ENCODE measurements at regions not wholly inside any gene's neighbourhood (a gene's known extent, or its start where the extent isn't known, plus 50 kb on each side); places are given as distances from the start of the nearest gene placed in this dataset.

DNA sequence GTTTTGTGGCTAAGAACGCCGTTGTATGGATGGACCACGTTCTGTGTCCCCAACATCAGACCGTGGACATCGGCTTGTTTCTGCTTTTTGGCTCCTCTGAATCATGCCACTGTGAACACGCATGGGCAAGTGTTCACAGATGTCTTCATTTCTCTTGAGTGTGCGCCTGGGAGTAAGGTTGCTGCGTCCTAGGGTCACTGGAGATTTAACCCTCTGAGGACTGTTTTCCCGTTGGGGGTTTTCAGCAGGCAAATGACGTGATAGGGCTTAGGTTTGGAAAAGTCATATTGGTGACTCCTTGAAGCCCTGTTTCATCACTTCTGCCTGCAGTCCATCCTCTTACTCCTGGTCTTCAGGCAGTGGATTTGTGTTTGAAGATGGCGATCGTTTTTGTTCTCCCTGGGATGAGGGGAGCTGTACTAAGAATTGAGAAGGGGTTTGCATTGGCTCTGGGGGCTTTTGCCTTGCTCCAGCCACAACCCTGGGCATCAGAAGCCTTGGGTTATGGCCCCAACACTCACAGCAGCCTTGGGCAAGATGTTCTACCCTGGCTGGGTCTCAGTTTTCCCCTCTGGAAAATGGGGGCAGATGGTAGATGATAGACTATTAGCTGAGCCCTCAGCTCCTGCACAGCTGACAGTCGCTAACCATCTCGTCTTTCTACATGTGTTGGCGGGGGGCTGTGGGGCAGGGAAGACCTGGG, 67.2 kb upstream of the CIBAR2 start:
- Histone ChIP-seq H2AK5ac (ENCODE audit: low read length) (no peak overlapping the region), H3K27me3 (ENCODE audit: insufficient read depth, low read length) (no peaks in the 10 kb centered on the region), H3K79me2 (ENCODE audit: control insufficient read depth, insufficient read depth, low read length, poor library complexity) (no peaks in the 10 kb centered on the region), H3K9me3 (ENCODE audit: insufficient read depth, low read depth, low read length) (peaks cover 9% of the 10 kb centered on the region), H2AFZ (ENCODE audit: insufficient read depth, low read length, poor library complexity) (no peak overlapping the region), H4K91ac (ENCODE audit: low read depth, low read length) (no peak overlapping the region), H3K4ac (ENCODE audit: low read depth, low read length) (no peak overlapping the region), H3K23ac (ENCODE audit: low read length) (no peak overlapping the region), H3K79me1 (ENCODE audit: low read length) (peaks cover 2% of the 10 kb centered on the region), H2BK5ac (ENCODE audit: low read depth, low read length, poor library complexity) (no peak overlapping the region), H3K18ac (ENCODE audit: low read length) (no peak overlapping the region), H2BK12ac (ENCODE audit: low read length) (no peak overlapping the region), H3K4me2 (ENCODE audit: low read length) (no peak overlapping the region), H3K36me3 (ENCODE audit: control insufficient read depth in 1 of 2, insufficient read depth in 2 of 2, low read length in 2 of 2) (peaks cover 16 to 31% of the 10 kb centered on the region in 2 experiments), H3K27ac (ENCODE audit: low read depth, low read length) (no peak overlapping the region), H3K9ac (ENCODE audit: low read length) (no peak overlapping the region), H4K8ac (ENCODE audit: low read depth, low read length) (no peak overlapping the region), H4K12ac (ENCODE audit: low read depth, low read length) (no peak overlapping the region), H3K4me3 (ENCODE audit: low read depth, low read length) (no peak overlapping the region), H2BK120ac (ENCODE audit: insufficient read depth, low read length, poor library complexity) (no peak overlapping the region), H3K14ac (ENCODE audit: low read length) (no peak overlapping the region), H3K4me1 (ENCODE audit: control insufficient read depth in 1 of 2, insufficient read depth in 2 of 2, low read length in 2 of 2) (peaks cover 3 to 6% of the 10 kb centered on the region in 2 experiments)
- WGBS (ENCODE audit: extremely low coverage, insufficient coverage, insufficient read length) = no CpG with 5 or more reads among the region's 15 CpGs
- no peak for DNase-seq

DNA sequence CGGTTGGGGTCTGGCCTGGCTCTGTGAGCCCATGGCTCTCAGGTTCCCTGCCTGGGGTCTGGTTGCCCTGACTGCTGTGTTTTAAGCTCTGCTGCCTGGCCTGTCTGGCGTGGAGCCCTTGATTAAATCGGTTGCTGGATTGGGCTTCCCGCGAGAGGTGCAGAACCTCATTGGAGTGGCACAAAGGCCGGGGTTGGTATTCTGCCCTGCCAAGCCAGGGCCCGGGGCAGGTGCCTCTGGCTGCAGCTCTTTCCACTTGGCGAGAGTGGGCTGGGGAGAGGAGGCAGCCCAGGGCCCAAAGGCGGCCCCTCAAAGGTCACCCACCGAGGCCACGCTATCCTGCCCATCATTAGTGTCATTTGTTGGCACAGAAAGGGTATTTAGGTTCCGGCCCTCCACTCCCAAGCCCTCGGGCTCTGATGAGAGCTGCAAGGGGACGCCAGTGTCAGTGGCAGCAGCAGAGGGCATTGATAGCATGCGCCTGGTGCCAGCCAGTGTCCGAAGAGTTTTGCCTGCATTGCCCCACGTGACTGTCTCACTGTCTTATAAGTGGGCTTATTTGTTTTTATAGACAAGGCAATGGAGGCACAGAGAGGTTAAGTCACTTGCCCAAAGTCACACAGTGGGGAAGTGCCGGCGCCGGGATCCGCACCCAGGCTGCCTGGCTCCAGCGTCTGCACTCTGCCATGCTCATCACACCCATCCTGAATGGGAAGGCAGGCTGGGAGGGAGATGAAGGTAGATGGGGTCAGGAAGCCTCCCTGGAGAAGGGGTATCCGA, 68.0 kb upstream of the CIBAR2 start:
- Histone ChIP-seq H3K14ac (ENCODE audit: low read length) (no peak overlapping the region), H2AFZ (ENCODE audit: insufficient read depth, low read length, poor library complexity) (no peak overlapping the region), H3K18ac (ENCODE audit: low read length) (no peak overlapping the region), H3K4ac (ENCODE audit: low read depth, low read length) (no peak overlapping the region), H3K27me3 (ENCODE audit: insufficient read depth, low read length) (no peaks in the 10 kb centered on the region), H2AK5ac (ENCODE audit: low read length) (no peak overlapping the region), H3K9me3 (ENCODE audit: insufficient read depth, low read depth, low read length) (peaks cover 13% of the 10 kb centered on the region), H4K8ac (ENCODE audit: low read depth, low read length) (no peak overlapping the region), H3K36me3 (ENCODE audit: control insufficient read depth in 1 of 2, insufficient read depth in 2 of 2, low read length in 2 of 2) (peaks cover 19 to 32% of the 10 kb centered on the region in 2 experiments), H4K12ac (ENCODE audit: low read depth, low read length) (no peak overlapping the region), H3K23ac (ENCODE audit: low read length) (no peak overlapping the region), H3K79me2 (ENCODE audit: control insufficient read depth, insufficient read depth, low read length, poor library complexity) (no peaks in the 10 kb centered on the region), H3K9ac (ENCODE audit: low read length) (no peak overlapping the region), H3K4me1 (ENCODE audit: control insufficient read depth in 1 of 2, insufficient read depth in 2 of 2, low read length in 2 of 2) (no peaks in the 10 kb centered on the region), H2BK12ac (ENCODE audit: low read length) (no peak overlapping the region), H3K79me1 (ENCODE audit: low read length) (no peaks in the 10 kb centered on the region), H3K4me3 (ENCODE audit: low read depth, low read length) (no peak overlapping the region), H3K27ac (ENCODE audit: low read depth, low read length) (no peak overlapping the region), H3K4me2 (ENCODE audit: low read length) (no peak overlapping the region), H4K91ac (ENCODE audit: low read depth, low read length) (no peak overlapping the region), H2BK120ac (ENCODE audit: insufficient read depth, low read length, poor library complexity) (no peak overlapping the region), H2BK5ac (ENCODE audit: low read depth, low read length, poor library complexity) (no peak overlapping the region)
- no peak for DNase-seq
- WGBS (ENCODE audit: extremely low coverage, insufficient coverage, insufficient read length) = no CpG with 5 or more reads among the region's 23 CpGs

DNA sequence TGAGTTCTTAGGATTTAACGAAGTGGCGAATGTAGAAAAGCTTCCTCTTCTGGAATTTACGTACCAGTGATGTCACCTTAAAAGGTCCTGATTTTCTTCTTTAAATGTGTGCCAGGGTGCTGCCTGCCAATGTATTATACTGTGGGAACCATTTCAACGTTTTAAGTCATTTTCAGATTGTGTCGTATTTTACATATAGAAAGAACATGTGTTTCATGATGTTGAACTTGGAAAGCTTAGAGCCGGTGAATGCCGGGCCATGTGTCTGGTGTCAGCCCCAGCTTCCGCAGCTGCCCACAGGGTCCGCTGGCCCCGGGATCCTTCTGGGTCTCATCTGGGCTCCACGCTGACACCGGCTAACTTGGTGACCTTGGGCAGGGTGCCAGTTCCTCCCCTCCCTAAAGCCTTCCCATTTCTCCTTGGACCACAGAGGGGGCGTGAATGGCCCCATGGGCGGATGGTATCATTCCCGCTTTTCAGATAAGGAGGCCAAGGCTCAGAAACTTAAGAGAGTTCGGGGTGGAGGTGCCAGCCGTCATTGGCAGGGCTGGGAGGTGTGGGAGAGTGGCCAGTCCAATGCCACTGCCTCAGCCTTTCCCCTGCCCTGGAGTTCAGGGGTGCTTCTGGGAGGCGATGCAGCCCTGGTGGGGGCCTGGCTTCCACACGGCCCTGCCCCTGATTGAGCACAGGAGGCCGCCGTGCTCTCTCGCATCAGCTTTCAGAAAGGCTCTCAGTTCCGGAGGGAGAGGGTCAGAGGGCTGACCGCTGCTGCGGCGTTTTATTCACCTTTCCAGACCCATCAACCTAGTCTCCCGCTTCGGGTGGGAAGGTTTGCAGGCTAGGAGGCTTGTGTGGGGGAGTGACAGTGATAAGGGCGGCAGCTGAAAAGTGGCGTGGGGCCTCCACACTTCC, 68.8 kb upstream of the CIBAR2 start:
- no peaks in the 10 kb centered on the region for H3K27me3 ChIP-seq (ENCODE audit: insufficient read depth, low read length)
- no peak overlapping the region for H4K12ac ChIP-seq (ENCODE audit: low read depth, low read length)
- no peak overlapping the region for H4K8ac ChIP-seq (ENCODE audit: low read depth, low read length)
- H3K18ac ChIP-seq (ENCODE audit: low read length) = no peak overlapping the region
- H3K4me3 ChIP-seq (ENCODE audit: low read depth, low read length) = no peak overlapping the region
- no peak for DNase-seq
- H2AFZ ChIP-seq (ENCODE audit: insufficient read depth, low read length, poor library complexity) = no peak overlapping the region
- no peak overlapping the region for H3K4me2 ChIP-seq (ENCODE audit: low read length)
- H3K79me1 ChIP-seq (ENCODE audit: low read length) = no peaks in the 10 kb centered on the region
- H3K14ac ChIP-seq (ENCODE audit: low read length) = no peak overlapping the region
- H3K27ac ChIP-seq (ENCODE audit: low read depth, low read length) = no peak overlapping the region
- no peak overlapping the region for H2BK5ac ChIP-seq (ENCODE audit: low read depth, low read length, poor library complexity)
- H3K23ac ChIP-seq (ENCODE audit: low read length) = no peak overlapping the region
- H3K36me3 ChIP-seq (ENCODE audit: control insufficient read depth in 1 of 2, insufficient read depth in 2 of 2, low read length in 2 of 2) = peaks cover 14 to 29% of the 10 kb centered on the region in 2 experiments
- H2BK12ac ChIP-seq (ENCODE audit: low read length) = no peak overlapping the region
- no peak overlapping the region for H4K91ac ChIP-seq (ENCODE audit: low read depth, low read length)
- no peak overlapping the region for H3K4ac ChIP-seq (ENCODE audit: low read depth, low read length)
- no CpG with 5 or more reads among the region's 30 CpGs for WGBS (ENCODE audit: extremely low coverage, insufficient coverage, insufficient read length)
- peaks cover 14% of the 10 kb centered on the region for H3K9me3 ChIP-seq (ENCODE audit: insufficient read depth, low read depth, low read length)
- H2BK120ac ChIP-seq (ENCODE audit: insufficient read depth, low read length, poor library complexity) = no peak overlapping the region
- no peak overlapping the region for H2AK5ac ChIP-seq (ENCODE audit: low read length)
- H3K4me1 ChIP-seq (ENCODE audit: control insufficient read depth in 1 of 2, insufficient read depth in 2 of 2, low read length in 2 of 2) = no peaks in the 10 kb centered on the region
- H3K79me2 ChIP-seq (ENCODE audit: control insufficient read depth, insufficient read depth, low read length, poor library complexity) = no peaks in the 10 kb centered on the region
- no peak overlapping the region for H3K9ac ChIP-seq (ENCODE audit: low read length)

DNA sequence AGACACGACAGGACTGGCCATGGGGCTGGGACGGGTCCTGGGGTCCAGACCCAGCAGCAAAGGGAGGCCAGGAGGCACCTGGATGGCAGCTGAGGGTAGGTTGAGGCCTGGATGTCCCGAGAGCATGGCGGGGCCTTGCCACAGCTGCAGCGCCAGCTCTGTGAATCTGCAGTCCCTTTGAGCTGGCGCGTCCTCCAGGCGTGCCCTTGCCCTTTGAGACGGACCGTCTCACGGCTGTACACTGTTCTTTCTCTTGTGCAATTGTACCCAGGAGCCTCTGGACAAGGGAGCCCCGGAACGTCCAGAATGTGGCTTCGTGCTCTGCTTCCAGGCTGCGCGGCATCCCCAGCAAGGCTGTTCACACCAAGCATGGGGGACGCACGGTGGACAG, 69.5 kb upstream of the CIBAR2 start:
- no peak overlapping the region for H3K9ac ChIP-seq (ENCODE audit: low read length)
- no CpG with 5 or more reads among the region's 18 CpGs for WGBS (ENCODE audit: extremely low coverage, insufficient coverage, insufficient read length)
- peaks cover under 1% of the 10 kb centered on the region in 2 experiments for H3K4me1 ChIP-seq (ENCODE audit: control insufficient read depth in 1 of 2, insufficient read depth in 2 of 2, low read length in 2 of 2)
- no peak overlapping the region for H3K27ac ChIP-seq (ENCODE audit: low read depth, low read length)
- H3K79me2 ChIP-seq (ENCODE audit: control insufficient read depth, insufficient read depth, low read length, poor library complexity) = no peaks in the 10 kb centered on the region
- peaks cover 14% of the 10 kb centered on the region for H3K9me3 ChIP-seq (ENCODE audit: insufficient read depth, low read depth, low read length)
- no peak overlapping the region for H4K91ac ChIP-seq (ENCODE audit: low read depth, low read length)
- no peak overlapping the region for H3K14ac ChIP-seq (ENCODE audit: low read length)
- H3K27me3 ChIP-seq (ENCODE audit: insufficient read depth, low read length) = no peaks in the 10 kb centered on the region
- no peak overlapping the region for H2BK5ac ChIP-seq (ENCODE audit: low read depth, low read length, poor library complexity)
- no peak overlapping the region for H4K8ac ChIP-seq (ENCODE audit: low read depth, low read length)
- no peak overlapping the region for H3K23ac ChIP-seq (ENCODE audit: low read length)
- H2AK5ac ChIP-seq (ENCODE audit: low read length) = no peak overlapping the region
- no peak overlapping the region for H3K4me2 ChIP-seq (ENCODE audit: low read length)
- no peak overlapping the region for H4K12ac ChIP-seq (ENCODE audit: low read depth, low read length)
- H3K36me3 ChIP-seq (ENCODE audit: control insufficient read depth in 1 of 2, insufficient read depth in 2 of 2, low read length in 2 of 2) = peaks cover 12 to 29% of the 10 kb centered on the region in 2 experiments
- H3K4ac ChIP-seq (ENCODE audit: low read depth, low read length) = no peak overlapping the region
- no peak overlapping the region for H3K18ac ChIP-seq (ENCODE audit: low read length)
- H3K79me1 ChIP-seq (ENCODE audit: low read length) = no peaks in the 10 kb centered on the region
- no peak overlapping the region for H2BK12ac ChIP-seq (ENCODE audit: low read length)
- no peak for DNase-seq
- H2BK120ac ChIP-seq (ENCODE audit: insufficient read depth, low read length, poor library complexity) = no peak overlapping the region
- H3K4me3 ChIP-seq (ENCODE audit: low read depth, low read length) = no peak overlapping the region
- no peak overlapping the region for H2AFZ ChIP-seq (ENCODE audit: insufficient read depth, low read length, poor library complexity)

All from trophoblast cell (in vitro differentiated cells and primary cell).